Natural killer cell (primary cell): ENCODE measurements at regions not wholly inside any gene's neighbourhood (a gene's known extent, or its start where the extent isn't known, plus 50 kb on each side); places are given as distances from the start of the nearest gene placed in this dataset.

Experiments used
- ATAC-seq, 3 donors: fragments of 150-1000 bp in 2 of 3; fragments of 200-7000 bp in 1 of 3; cut with Tn5 transposase; 1 replicate in 1 of 3; 2 replicates in 2 of 3; pipeline ENCODE4 v1.10.0; 2021; ENCODE audit warnings: mild to moderate bottlenecking in 2 of 3, moderate library complexity in 2 of 3
- DNase-seq, 2 donors: peaks; one replicate each; pipeline versions ENCODE4 v3.0.0 to v3.0.0-alpha.2; 2013 to 2021; ENCODE audit warnings: mixed read lengths in 1 of 2
- H3K27ac ChIP-seq: one replicate; pipeline ENCODE4 v1.5.1; 2013; ENCODE audit warnings: mild to moderate bottlenecking, low read length
- H3K27me3 ChIP-seq: one replicate; pipeline ENCODE4 v1.6.1; 2013; ENCODE audit warnings: low read length; ENCODE audit not compliant: control insufficient read depth, insufficient read depth
- H3K36me3 ChIP-seq: one replicate; pipeline ENCODE4 v1.6.1; 2013; ENCODE audit warnings: low read length; ENCODE audit not compliant: control insufficient read depth, insufficient read depth
- H3K4me1 ChIP-seq: one replicate; pipeline ENCODE4 v1.6.1; 2013; ENCODE audit warnings: low read length; ENCODE audit not compliant: control insufficient read depth, insufficient read depth
- H3K4me3 ChIP-seq: one replicate; pipeline ENCODE4 v1.5.1; 2013; ENCODE audit warnings: low read length
- H3K9me3 ChIP-seq: one replicate; pipeline ENCODE4 v1.6.1; 2013; ENCODE audit warnings: low read length; ENCODE audit not compliant: control insufficient read depth, insufficient read depth
- H3K27ac Mint-ChIP-seq, 2 donors: one replicate each; pipeline ENCODE4 v1.8.0; 2022; ENCODE audit warnings: mild to moderate bottlenecking in 2 of 2, mixed read lengths in 2 of 2, moderate library complexity in 1 of 2
- H3K27me3 Mint-ChIP-seq, 2 donors: one replicate each; pipeline ENCODE4 v1.8.0; 2022; ENCODE audit warnings: low read depth in 2 of 2, mixed read lengths in 2 of 2
- H3K36me3 Mint-ChIP-seq: one replicate; pipeline ENCODE4 v1.8.0; 2022; ENCODE audit warnings: mixed read lengths
- H3K4me1 Mint-ChIP-seq, 2 donors: one replicate each; pipeline ENCODE4 v1.8.0; 2022; ENCODE audit warnings: mixed read lengths in 2 of 2
- H3K4me3 Mint-ChIP-seq: one replicate; pipeline ENCODE4 v1.8.0; 2022; ENCODE audit warnings: mild to moderate bottlenecking, moderate library complexity, mixed read lengths
- H3K9me3 Mint-ChIP-seq, 2 donors: one replicate each; pipeline ENCODE4 v1.8.0; 2022; ENCODE audit warnings: mixed read lengths in 2 of 2
- WGBS: methylation state at CpG from one replicate; pipeline ENCODE4 v1.1.7; 2013; ENCODE audit warnings: missing lambda C conversion rate; ENCODE audit not compliant: insufficient coverage; 5-methylcytosine and 5-hydroxymethylcytosine counted together
- intact Hi-C: fragments of 100-400 bp; cut with micrococcal nuclease; formaldehyde crosslinking; loops from one replicate; pipeline ENCODE4 v1.14.2; 2022
- TF ChIP-seq, protein P1 (sequence below): fragments of 200-600 bp; IDR thresholded peaks from one replicate; pipeline ENCODE4 v1.8.0; 2022; ENCODE audit warnings: antibody characterized with exemption

DNA sequence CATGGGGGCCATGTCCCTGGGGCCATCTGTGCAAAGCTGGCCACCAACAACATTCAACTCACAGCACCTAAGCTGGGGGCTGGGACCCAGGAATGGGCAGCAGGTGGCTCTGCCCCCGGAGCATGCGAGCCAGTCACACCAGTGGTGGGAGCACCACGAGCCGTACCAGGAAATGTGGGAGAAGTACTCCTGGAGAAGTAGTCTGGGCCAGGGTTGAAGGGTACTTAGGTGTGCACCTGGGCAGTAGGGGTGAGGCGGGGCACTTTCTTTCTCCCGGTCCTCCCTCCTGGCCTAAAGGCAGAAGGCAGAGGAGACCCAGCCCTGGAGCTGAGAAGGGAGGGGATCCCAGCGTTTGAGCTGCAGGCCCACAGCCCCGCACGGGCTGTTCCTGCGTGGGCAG lies 94.2 kb downstream of the PLXNA1 start:
- DNase-seq (no peak), ATAC-seq (no peak)
- no peak overlapping the region for H3K4me3 ChIP-seq
- peaks cover 0 to 2% of the 10 kb centered on the region in 2 donors for H3K9me3 Mint-ChIP-seq
- H3K4me1 ChIP-seq, result no peaks in the 10 kb centered on the region
- H3K27ac Mint-ChIP-seq, result no peak overlapping the region
- H3K4me1 Mint-ChIP-seq, result peaks cover 8 to 9% of the 10 kb centered on the region in 2 donors
- H3K36me3 Mint-ChIP-seq, result no peaks in the 10 kb centered on the region
- H3K4me3 Mint-ChIP-seq, result no peak overlapping the region
- intact Hi-C loops, result no loop called here
- peaks cover 0 to 4% of the 10 kb centered on the region in 2 donors for H3K27me3 Mint-ChIP-seq
- 91% methylated on average over 10 of the region's 10 CpGs for WGBS
- no peaks in the 10 kb centered on the region for H3K27me3 ChIP-seq
- H3K36me3 ChIP-seq, result no peaks in the 10 kb centered on the region
- TF ChIP-seq, protein P1, sequence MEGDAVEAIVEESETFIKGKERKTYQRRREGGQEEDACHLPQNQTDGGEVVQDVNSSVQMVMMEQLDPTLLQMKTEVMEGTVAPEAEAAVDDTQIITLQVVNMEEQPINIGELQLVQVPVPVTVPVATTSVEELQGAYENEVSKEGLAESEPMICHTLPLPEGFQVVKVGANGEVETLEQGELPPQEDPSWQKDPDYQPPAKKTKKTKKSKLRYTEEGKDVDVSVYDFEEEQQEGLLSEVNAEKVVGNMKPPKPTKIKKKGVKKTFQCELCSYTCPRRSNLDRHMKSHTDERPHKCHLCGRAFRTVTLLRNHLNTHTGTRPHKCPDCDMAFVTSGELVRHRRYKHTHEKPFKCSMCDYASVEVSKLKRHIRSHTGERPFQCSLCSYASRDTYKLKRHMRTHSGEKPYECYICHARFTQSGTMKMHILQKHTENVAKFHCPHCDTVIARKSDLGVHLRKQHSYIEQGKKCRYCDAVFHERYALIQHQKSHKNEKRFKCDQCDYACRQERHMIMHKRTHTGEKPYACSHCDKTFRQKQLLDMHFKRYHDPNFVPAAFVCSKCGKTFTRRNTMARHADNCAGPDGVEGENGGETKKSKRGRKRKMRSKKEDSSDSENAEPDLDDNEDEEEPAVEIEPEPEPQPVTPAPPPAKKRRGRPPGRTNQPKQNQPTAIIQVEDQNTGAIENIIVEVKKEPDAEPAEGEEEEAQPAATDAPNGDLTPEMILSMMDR, result no peak
- no peak overlapping the region for H3K27ac ChIP-seq
- H3K9me3 ChIP-seq, result no peaks in the 10 kb centered on the region

DNA sequence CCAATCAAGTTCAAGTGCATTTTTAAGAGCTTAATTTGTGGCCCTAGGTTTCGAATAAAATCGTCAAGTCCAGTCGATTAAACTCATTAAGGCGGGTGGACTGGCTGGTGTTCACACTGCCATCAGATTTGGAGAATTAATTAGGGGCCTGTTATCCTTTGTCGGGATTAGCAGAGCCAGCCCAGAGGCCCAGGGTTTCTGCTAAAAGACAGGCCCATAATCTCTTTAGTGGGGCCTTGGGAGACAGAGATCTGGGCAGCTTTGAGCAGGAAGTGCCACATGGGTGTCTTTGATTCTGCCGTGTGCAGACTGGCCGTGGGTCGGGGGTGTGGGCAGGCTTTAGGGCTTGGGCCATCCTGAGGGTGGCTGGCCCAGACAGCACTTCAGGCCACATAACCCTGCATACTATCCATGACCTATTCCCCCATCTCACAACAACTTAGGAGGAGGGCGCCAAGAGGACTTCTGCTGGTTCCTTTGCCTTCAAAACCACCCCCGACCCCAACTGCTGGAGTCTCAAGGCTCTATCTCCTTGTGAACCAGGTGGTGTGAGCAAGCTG lies 94.7 kb downstream of the PLXNA1 start:
- H3K27me3 ChIP-seq, result no peaks in the 10 kb centered on the region
- WGBS, result 87% methylated on average over 10 of the region's 10 CpGs

DNA sequence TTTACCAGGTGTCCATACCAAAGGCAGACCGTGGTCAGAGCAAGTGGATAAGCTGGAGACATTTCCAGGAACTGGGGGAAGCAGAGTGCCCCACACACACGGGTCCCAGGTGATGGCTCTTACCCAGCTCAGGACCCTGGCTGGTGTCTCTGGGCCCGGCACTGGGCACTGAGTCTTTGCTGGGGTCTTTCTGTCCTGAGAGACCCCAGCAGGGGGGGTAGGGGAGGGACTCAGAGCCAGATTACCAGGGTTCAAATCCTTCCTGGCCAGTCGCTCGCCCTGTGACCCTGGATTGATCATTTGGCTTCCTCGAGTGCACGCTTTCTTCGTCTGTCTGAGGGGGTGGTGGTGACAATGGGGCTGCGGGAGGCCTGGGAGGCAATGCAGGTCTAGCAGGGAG lies 95.7 kb downstream of the PLXNA1 start:
- WGBS, result 84% methylated on average over 9 of the region's 9 CpGs
- Histone ChIP-seq H3K4me1 (no peaks in the 10 kb centered on the region), H3K27me3 (no peaks in the 10 kb centered on the region), H3K9me3 (no peaks in the 10 kb centered on the region), H3K36me3 (no peaks in the 10 kb centered on the region), H3K4me3 (no peak overlapping the region), H3K27ac (no peak overlapping the region)
- Mint-ChIP-seq H3K36me3 (no peaks in the 10 kb centered on the region), H3K4me1 (peaks cover 8 to 9% of the 10 kb centered on the region in 2 donors), H3K4me3 (no peak overlapping the region), H3K27ac (no peak overlapping the region), H3K27me3 (peaks cover 0 to 4% of the 10 kb centered on the region in 2 donors), H3K9me3 (peaks cover 0 to 2% of the 10 kb centered on the region in 2 donors)
- no peak for DNase-seq
- ATAC-seq, result no peak
- intact Hi-C loops, result no loop called here
- TF ChIP-seq, protein P1, result no peak

More for the DNA sequence above, 94.7 kb downstream of the PLXNA1 start:
- peaks cover 0 to 4% of the 10 kb centered on the region in 2 donors for H3K27me3 Mint-ChIP-seq
- intact Hi-C loops, result no loop called here
- ATAC-seq (no peak), DNase-seq (no peak)
- TF ChIP-seq, protein P1, result no peak
- H3K27ac Mint-ChIP-seq, result no peak overlapping the region
- no peak overlapping the region for H3K4me3 Mint-ChIP-seq
- Histone ChIP-seq H3K9me3 (no peaks in the 10 kb centered on the region), H3K4me3 (no peak overlapping the region), H3K27ac (no peak overlapping the region), H3K36me3 (no peaks in the 10 kb centered on the region), H3K4me1 (no peaks in the 10 kb centered on the region)
- H3K9me3 Mint-ChIP-seq, result peaks cover 0 to 2% of the 10 kb centered on the region in 2 donors
- H3K4me1 Mint-ChIP-seq, result peaks cover 8 to 9% of the 10 kb centered on the region in 2 donors
- H3K36me3 Mint-ChIP-seq, result no peaks in the 10 kb centered on the region

DNA sequence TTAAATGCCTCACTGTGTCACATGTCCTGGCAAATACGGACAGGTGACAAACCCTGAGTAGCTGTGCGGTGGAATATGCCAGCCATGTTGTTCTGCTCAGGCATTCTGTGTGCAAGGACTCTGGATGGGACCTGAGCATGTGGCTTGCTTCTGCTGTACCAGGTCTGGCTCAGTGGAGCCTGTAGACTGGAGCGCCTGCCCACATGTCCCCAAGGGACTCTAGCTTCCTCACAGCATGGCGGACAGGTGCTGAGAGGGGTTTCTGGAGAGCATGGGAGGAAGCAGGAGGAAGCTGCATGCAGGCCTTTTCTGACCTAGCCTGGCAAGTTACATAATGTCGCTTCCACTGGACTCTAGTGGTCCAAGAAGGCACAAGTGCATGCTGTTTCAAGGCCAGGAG lies 96.3 kb downstream of the PLXNA1 start:
- DNase-seq, result no peak
- Histone ChIP-seq H3K4me1 (no peaks in the 10 kb centered on the region), H3K4me3 (no peak overlapping the region), H3K36me3 (no peaks in the 10 kb centered on the region), H3K27me3 (no peaks in the 10 kb centered on the region), H3K9me3 (no peaks in the 10 kb centered on the region), H3K27ac (no peak overlapping the region)
- TF ChIP-seq, protein P1, result no peak
- Mint-ChIP-seq H3K4me3 (no peak overlapping the region), H3K36me3 (no peaks in the 10 kb centered on the region), H3K9me3 (peaks cover 0 to 2% of the 10 kb centered on the region in 2 donors), H3K27me3 (peaks cover 0 to 4% of the 10 kb centered on the region in 2 donors), H3K27ac (no peak overlapping the region), H3K4me1 (peaks cover 8 to 9% of the 10 kb centered on the region in 2 donors)
- no peak for ATAC-seq
- whole genome bisulfite sequencing, result 79% methylated on average over 5 of the region's 5 CpGs
- intact Hi-C loops, result no loop called here
